ENCODE measurements at regions not wholly inside any gene's neighbourhood (a gene's known extent, or its start where the extent isn't known, plus 50 kb on each side); places are given as distances from the start of the nearest gene placed in this dataset.
A peak's percentile ranks its signal among the peaks of the same experiment; 100 is the strongest.
"Not testable (repeated sequence)": the region's sequence is repeated elsewhere in the genome, so short reads cannot be mapped to it uniquely, and the experiment has no call there.

DNA sequence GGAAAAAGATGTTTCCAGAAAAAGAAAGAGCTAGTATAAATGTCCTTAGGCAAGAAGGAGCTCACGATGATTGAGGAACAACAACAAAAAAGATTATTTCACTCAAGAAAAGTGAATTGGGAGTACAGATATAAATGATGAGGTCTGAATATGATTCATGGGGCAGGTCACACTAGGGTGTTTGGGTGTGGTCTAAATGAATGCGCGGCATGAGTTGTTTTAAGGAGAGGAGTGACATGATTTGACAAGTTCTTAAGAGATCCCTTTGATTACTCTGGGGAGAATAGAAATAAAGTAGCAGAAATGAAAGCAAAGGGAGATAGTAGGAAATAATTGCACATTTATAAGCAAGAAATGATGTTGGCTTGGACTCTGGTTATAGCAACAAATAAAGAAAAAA lies 59.3 kb downstream of the NUTM2D start:
- DNase-seq (ENCODE audit: low read depth, low spot score); POLR2A ChIA-PET; CTCF ChIA-PET; H3K4me3 ChIP-seq (ENCODE audit: low read depth, low read length): not testable (repeated sequence)

DNA sequence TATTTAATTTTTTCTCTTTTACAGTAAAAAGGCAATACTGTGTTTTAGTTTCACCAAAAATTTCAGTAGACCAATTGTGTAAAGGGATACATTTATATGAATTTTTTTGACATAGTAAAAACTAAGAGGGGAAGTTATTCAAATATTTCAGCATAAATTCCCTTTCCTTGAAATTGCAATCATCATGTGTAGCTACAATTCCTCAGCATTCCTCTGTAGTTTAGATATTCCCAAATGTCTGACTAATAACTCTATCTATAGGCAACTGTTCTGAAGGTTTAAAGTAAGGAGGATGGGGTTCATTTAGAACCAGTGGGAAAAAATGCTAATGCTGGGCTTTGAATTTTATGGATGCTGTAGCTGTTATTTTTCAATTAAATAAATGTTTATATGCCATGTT lies 65.1 kb downstream of the NUTM2D start:
- H3K4me3 ChIP-seq (ENCODE audit: low read depth, low read length); CTCF ChIA-PET; DNase-seq (ENCODE audit: low read depth, low spot score); POLR2A ChIA-PET: not testable (repeated sequence)

DNA sequence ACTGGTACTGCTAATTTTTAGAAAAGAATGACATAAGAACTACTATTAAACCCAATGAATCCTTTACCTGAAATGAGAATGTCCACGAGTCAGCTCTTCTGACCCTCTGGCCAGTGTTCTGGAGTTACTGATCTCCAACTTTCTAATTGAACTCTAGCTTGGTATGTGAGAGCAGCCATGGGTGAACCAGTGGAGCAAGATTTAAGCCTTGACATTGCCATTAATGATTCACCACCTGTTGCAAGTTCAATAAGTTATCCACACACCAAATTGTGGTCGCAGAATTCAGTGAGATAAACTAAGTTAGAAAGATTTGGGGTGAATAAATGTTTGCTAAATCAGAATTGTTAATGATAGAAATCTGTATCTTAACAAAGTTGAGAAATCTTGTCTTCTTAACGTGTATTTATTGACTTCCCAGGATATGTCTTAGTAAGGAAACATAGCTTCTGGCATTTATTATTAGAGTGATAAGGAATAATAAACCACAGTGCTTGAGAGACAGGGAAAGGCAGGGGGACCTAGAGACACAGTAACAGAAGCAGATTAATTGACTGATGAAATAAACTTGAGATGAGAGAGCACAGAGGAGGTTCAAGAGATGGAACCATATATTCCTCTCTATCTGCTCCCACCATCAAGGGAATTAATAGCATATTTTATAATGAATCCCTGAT lies 67.3 kb downstream of the NUTM2D start:
- H3K4me3 ChIP-seq (ENCODE audit: low read depth, low read length); CTCF ChIA-PET; DNase-seq (ENCODE audit: low read depth, low spot score); POLR2A ChIA-PET: not testable (repeated sequence)

DNA sequence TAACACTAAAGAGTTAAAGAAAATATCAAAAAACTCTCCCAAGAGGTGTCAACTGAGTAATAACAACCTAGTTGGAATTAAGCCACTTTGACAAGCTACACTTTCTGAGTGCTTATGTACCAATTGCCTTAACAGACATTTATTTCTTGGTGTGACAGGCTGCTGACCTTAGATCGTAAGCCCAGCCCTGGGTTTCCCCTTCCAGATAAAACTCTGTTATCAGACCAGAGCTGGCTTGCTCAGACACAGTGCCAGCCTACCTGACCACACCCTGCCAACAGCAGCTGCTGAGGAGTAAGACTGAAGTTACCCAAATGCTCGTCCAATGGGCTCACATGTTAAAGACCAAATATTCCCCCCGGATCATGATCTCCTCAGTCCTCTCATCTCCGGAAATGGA lies 70.9 kb upstream of the MINPP1 start:
- CTCF ChIA-PET; DNase-seq (ENCODE audit: low read depth, low spot score); POLR2A ChIA-PET; H3K4me3 ChIP-seq (ENCODE audit: low read depth, low read length): not testable (repeated sequence)

DNA sequence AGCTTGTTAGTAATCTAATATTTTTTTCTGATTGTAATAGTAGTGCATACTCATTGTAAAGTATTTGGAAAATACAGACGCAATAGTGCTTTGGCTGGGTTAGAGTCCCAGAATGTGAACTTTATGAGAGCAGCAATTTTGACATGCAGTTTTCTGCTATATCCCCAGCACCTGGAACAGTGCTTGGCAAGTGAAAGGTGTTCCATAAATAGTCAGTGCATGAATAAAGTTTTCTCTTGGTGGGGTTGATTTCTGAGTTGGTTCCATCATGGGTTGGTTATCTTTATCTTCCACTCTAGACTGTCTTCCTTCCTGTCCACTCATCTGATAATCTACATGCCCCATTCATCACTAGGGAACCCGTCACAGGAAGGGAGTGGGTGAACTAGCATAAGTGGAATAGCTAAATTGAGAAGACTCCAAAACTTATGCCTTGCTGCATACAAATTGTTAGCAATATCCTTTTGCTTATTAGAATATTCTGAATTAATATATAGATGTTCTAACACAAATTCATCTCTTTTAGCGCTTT lies 69.3 kb upstream of the MINPP1 start:
- DNase-seq (ENCODE audit: low read depth, low spot score); CTCF ChIA-PET; H3K4me3 ChIP-seq (ENCODE audit: low read depth, low read length); POLR2A ChIA-PET: not testable (repeated sequence)

DNA sequence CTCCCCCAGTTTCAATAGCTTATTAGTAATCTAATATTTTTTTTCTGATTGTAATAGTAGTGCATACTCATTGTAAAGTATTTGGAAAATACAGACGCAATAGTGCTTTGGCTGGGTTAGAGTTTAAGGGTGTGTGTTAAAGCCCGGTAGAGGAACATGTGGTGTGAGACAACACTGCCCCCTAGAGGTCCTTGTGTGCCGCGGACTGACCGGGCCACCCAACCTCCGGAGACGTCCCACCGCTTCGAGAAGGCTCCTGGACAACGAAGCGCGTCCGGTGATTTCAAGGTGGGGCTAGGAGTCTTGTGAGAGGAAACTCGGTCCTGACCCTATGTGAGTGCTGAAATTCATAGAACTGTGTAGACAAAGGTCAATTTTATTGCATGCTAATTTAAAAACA lies 68.6 kb upstream of the MINPP1 start:
- DNase-seq (ENCODE audit: low read depth, low spot score); H3K4me3 ChIP-seq (ENCODE audit: low read depth, low read length); POLR2A ChIA-PET; CTCF ChIA-PET: not testable (repeated sequence)

DNA sequence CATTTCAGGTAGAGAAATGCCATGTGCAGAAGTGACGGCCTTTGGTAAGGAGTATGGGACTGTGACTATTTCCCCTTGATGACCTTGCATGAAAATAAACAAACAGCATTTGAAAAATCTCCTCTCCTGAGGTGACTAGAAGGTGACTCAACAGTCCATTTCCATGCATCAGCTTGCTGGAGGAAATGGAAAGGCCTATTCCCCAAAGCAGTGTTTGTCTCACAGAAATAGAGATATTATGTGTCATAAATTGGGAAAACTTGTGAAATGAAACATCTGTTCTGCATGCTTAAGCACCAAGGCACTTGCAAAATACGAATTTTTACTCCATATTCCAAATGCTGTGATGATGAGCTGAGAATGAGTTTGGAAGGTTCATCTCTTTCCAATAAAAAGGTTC lies 67.2 kb upstream of the MINPP1 start:
- peak; percentile 0 for DNase-seq (ENCODE audit: low read depth, low spot score)
- POLR2A ChIA-PET; CTCF ChIA-PET; H3K4me3 ChIP-seq (ENCODE audit: low read depth, low read length): not testable (repeated sequence)
